ENCODE measurements at regions not wholly inside any gene's neighbourhood (a gene's known extent, or its start where the extent isn't known, plus 50 kb on each side); places are given as distances from the start of the nearest gene placed in this dataset.

DNA sequence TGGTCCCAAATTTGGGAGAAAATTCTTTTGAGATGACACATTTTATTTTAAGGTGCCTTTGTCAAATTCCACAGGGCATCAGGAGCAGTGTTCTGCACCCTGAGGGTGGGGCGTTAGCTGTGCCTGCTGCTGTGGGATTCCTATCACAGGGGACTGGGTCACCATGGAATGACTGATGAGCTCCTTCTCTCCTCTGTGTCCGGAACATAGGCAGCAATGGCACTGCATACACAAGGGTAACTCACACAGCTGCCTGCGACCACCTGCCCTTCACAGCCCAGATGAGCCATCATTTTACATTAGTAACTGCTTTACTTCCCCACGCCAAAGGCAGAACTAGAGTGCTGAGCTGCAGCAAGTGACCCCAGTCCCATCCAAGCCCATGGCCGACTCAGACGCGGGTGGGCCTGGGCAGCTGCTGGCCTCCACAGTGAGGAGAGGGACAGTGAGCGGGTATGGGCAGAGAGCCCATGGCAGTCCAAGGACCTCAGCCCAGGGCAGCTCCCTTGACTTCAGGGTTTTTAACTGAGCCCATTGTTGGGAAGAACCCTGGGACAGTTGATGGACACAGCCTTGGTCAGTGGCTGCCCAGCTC lies 93.7 kb downstream of the GADD45G start:
- TF ChIP-seq POLR2AphosphoS5 (IDR thresholded peaks at IDR 0.05; ENCODE audit: low read depth, low read length) (no peak), EZH2phosphoT487 (IDR thresholded peaks at IDR 0.05; ENCODE audit: borderline replicate concordance, low read depth) (no peak), JUND (IDR thresholded peaks at IDR 0.05) (no peak), CTCF (IDR thresholded peaks at IDR 0.05) (no peak), GABPA (IDR thresholded peaks at IDR 0.05; ENCODE audit: low read depth) (no peak), FOXM1 (IDR thresholded peaks at IDR 0.05; ENCODE audit: low read depth) (no peak), RAD21 (IDR thresholded peaks at IDR 0.05; ENCODE audit: low read length) (no peak), TEAD4 (IDR thresholded peaks at IDR 0.05; ENCODE audit: borderline replicate concordance, insufficient read depth) (no peak)
- TF ChIP-seq, protein P1, sequence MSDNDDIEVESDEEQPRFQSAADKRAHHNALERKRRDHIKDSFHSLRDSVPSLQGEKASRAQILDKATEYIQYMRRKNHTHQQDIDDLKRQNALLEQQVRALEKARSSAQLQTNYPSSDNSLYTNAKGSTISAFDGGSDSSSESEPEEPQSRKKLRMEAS (IDR thresholded peaks at IDR 0.05; ENCODE audit: low read depth) = no peak
- TF ChIP-seq, protein P2, sequence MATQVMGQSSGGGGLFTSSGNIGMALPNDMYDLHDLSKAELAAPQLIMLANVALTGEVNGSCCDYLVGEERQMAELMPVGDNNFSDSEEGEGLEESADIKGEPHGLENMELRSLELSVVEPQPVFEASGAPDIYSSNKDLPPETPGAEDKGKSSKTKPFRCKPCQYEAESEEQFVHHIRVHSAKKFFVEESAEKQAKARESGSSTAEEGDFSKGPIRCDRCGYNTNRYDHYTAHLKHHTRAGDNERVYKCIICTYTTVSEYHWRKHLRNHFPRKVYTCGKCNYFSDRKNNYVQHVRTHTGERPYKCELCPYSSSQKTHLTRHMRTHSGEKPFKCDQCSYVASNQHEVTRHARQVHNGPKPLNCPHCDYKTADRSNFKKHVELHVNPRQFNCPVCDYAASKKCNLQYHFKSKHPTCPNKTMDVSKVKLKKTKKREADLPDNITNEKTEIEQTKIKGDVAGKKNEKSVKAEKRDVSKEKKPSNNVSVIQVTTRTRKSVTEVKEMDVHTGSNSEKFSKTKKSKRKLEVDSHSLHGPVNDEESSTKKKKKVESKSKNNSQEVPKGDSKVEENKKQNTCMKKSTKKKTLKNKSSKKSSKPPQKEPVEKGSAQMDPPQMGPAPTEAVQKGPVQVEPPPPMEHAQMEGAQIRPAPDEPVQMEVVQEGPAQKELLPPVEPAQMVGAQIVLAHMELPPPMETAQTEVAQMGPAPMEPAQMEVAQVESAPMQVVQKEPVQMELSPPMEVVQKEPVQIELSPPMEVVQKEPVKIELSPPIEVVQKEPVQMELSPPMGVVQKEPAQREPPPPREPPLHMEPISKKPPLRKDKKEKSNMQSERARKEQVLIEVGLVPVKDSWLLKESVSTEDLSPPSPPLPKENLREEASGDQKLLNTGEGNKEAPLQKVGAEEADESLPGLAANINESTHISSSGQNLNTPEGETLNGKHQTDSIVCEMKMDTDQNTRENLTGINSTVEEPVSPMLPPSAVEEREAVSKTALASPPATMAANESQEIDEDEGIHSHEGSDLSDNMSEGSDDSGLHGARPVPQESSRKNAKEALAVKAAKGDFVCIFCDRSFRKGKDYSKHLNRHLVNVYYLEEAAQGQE (IDR thresholded peaks at IDR 0.05; ENCODE audit: low read depth, low read length) = no peak

Data from SK-N-SH (cell line).